PC-9 (cell line): ENCODE measurements at regions not wholly inside any gene's neighbourhood (a gene's known extent, or its start where the extent isn't known, plus 50 kb on each side); places are given as distances from the start of the nearest gene placed in this dataset.

ENCODE experiments used
- EZH2 ChIP-seq: fragments of 200-600 bp; sonication (generic); IDR thresholded peaks from 2 replicates; pipeline ENCODE4 v1.8.0; 2017; ENCODE audit warnings: antibody characterized with exemption, low read depth
- TF ChIP-seq, protein P1 (sequence below): fragments of 200-600 bp; sonication (generic); conservative IDR thresholded peaks from 2 replicates; pipeline ENCODE4 v1.6.1; 2017; ENCODE audit warnings: mixed run types, antibody characterized with exemption, mild to moderate bottlenecking, moderate library complexity

DNA sequence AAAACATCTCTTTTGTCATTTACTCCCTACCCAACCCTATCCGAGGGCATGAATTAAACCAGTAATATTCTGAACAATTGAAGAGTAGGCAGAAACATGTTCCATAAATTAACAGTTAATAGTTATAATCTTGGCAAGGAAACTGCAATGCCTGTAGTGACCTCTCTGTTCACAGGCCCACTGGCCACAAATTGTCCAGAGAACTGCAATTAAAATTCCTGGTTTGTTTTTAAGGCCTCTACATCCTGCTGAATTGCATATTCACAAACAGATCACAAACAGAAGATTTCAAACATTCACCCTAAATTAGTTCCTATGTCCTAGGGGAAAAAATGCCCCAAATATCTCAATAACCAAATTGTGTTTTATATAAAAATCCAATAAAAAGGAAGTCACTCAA lies 143.2 kb upstream of the TRPC6 start:
- TF ChIP-seq, protein P1, sequence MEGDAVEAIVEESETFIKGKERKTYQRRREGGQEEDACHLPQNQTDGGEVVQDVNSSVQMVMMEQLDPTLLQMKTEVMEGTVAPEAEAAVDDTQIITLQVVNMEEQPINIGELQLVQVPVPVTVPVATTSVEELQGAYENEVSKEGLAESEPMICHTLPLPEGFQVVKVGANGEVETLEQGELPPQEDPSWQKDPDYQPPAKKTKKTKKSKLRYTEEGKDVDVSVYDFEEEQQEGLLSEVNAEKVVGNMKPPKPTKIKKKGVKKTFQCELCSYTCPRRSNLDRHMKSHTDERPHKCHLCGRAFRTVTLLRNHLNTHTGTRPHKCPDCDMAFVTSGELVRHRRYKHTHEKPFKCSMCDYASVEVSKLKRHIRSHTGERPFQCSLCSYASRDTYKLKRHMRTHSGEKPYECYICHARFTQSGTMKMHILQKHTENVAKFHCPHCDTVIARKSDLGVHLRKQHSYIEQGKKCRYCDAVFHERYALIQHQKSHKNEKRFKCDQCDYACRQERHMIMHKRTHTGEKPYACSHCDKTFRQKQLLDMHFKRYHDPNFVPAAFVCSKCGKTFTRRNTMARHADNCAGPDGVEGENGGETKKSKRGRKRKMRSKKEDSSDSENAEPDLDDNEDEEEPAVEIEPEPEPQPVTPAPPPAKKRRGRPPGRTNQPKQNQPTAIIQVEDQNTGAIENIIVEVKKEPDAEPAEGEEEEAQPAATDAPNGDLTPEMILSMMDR: no peak
- TF ChIP-seq EZH2: no peak
